ENCODE measurements at regions not wholly inside any gene's neighbourhood (a gene's known extent, or its start where the extent isn't known, plus 50 kb on each side); places are given as distances from the start of the nearest gene placed in this dataset.

GRCh38 chr1:189605226-189605625, 872.4 kb downstream of the BRINP3 start:
- Histone ChIP-seq H3K79me2 (ENCODE audit: insufficient read depth, low read length) (no peaks in the 10 kb centered on the region), H3K27ac (ENCODE audit: low read depth, low read length, poor library complexity, severe bottlenecking) (no peak overlapping the region), H4K20me1 (ENCODE audit: insufficient read depth, low read length) (no peaks in the 10 kb centered on the region), H3K36me3 (ENCODE audit: insufficient read depth, low read length) (no peaks in the 10 kb centered on the region), H3K4me2 (ENCODE audit: low read length) (no peak overlapping the region), H3F3A (ENCODE audit: insufficient read depth, low read length) (no peaks in the 10 kb centered on the region), H3K4me1 (ENCODE audit: insufficient read depth, low read length, severe bottlenecking) (no peaks in the 10 kb centered on the region), H3K27me3 (ENCODE audit: insufficient read depth, low read length) (no peaks in the 10 kb centered on the region), H3K4me3 (ENCODE audit: low read depth, low read length, poor library complexity, severe bottlenecking) (no peak overlapping the region), H2AFZ (ENCODE audit: low read length) (no peak overlapping the region), H3K9me3 (ENCODE audit: low read length) (no peaks in the 10 kb centered on the region), H3K9ac (ENCODE audit: low read length) (no peak overlapping the region), H3K9me2 (ENCODE audit: low read depth, low read length) (no peaks in the 10 kb centered on the region)
- TF ChIP-seq EZH2 (IDR thresholded peaks at IDR 0.05; ENCODE audit: borderline replicate concordance, low read length), result no peak
- TF ChIP-seq, protein P1, sequence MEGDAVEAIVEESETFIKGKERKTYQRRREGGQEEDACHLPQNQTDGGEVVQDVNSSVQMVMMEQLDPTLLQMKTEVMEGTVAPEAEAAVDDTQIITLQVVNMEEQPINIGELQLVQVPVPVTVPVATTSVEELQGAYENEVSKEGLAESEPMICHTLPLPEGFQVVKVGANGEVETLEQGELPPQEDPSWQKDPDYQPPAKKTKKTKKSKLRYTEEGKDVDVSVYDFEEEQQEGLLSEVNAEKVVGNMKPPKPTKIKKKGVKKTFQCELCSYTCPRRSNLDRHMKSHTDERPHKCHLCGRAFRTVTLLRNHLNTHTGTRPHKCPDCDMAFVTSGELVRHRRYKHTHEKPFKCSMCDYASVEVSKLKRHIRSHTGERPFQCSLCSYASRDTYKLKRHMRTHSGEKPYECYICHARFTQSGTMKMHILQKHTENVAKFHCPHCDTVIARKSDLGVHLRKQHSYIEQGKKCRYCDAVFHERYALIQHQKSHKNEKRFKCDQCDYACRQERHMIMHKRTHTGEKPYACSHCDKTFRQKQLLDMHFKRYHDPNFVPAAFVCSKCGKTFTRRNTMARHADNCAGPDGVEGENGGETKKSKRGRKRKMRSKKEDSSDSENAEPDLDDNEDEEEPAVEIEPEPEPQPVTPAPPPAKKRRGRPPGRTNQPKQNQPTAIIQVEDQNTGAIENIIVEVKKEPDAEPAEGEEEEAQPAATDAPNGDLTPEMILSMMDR (IDR thresholded peaks at IDR 0.05; ENCODE audit: low read length), result no peak

GRCh38 chr1:189606047-189606446, 871.6 kb downstream of the BRINP3 start:
- Histone ChIP-seq H3K79me2 (ENCODE audit: insufficient read depth, low read length) (no peaks in the 10 kb centered on the region), H3K4me2 (ENCODE audit: low read length) (no peak overlapping the region), H3K27ac (ENCODE audit: low read depth, low read length, poor library complexity, severe bottlenecking) (no peak overlapping the region), H4K20me1 (ENCODE audit: insufficient read depth, low read length) (no peaks in the 10 kb centered on the region), H3K36me3 (ENCODE audit: insufficient read depth, low read length) (no peaks in the 10 kb centered on the region), H3K9me3 (ENCODE audit: low read length) (no peaks in the 10 kb centered on the region), H2AFZ (ENCODE audit: low read length) (no peak overlapping the region), H3K9me2 (ENCODE audit: low read depth, low read length) (no peaks in the 10 kb centered on the region), H3F3A (ENCODE audit: insufficient read depth, low read length) (no peaks in the 10 kb centered on the region), H3K4me1 (ENCODE audit: insufficient read depth, low read length, severe bottlenecking) (no peaks in the 10 kb centered on the region), H3K9ac (ENCODE audit: low read length) (no peak overlapping the region), H3K4me3 (ENCODE audit: low read depth, low read length, poor library complexity, severe bottlenecking) (no peak overlapping the region), H3K27me3 (ENCODE audit: insufficient read depth, low read length) (no peaks in the 10 kb centered on the region)
- TF ChIP-seq, protein P1 (IDR thresholded peaks at IDR 0.05; ENCODE audit: low read length), result no peak
- no peak for TF ChIP-seq EZH2 (IDR thresholded peaks at IDR 0.05; ENCODE audit: borderline replicate concordance, low read length)

DNA sequence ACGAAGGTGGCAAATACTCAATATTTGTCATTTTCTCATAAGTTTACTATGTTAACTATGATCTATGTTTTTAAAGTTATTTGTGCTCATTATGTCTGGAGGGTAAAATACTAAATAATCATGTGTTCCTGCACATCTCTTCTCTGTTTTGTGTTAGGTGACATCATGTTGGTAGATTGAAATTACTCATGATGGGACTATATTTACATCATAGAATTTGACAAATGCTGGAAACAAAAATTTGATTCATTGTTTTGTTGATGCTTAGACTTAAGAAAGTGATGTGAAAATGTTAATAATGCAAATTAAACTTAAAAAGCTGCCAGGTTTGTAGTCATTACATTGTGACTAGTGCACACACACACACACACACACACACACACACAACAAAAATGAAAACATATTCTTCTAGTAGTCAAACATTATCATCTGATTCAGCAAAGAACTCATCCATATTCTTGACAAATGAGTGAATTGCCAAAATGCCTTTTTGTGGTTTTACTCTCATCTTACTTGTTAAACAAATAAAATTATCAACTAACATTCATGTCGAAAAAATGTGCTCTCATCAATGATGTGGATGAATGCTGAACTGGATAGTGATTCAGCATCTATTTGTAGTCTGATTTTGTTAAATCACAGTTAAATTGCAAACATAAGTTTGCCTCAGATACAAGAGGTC, 870.7 kb downstream of the BRINP3 start:
- Histone ChIP-seq H3K9ac (ENCODE audit: low read length) (no peak overlapping the region), H3K27me3 (ENCODE audit: insufficient read depth, low read length) (no peaks in the 10 kb centered on the region), H3K4me2 (ENCODE audit: low read length) (no peak overlapping the region), H3K9me2 (ENCODE audit: low read depth, low read length) (no peaks in the 10 kb centered on the region), H3K27ac (ENCODE audit: low read depth, low read length, poor library complexity, severe bottlenecking) (no peak overlapping the region), H3K4me3 (ENCODE audit: low read depth, low read length, poor library complexity, severe bottlenecking) (no peak overlapping the region), H3K9me3 (ENCODE audit: low read length) (no peaks in the 10 kb centered on the region), H2AFZ (ENCODE audit: low read length) (no peak overlapping the region), H4K20me1 (ENCODE audit: insufficient read depth, low read length) (no peaks in the 10 kb centered on the region), H3K4me1 (ENCODE audit: insufficient read depth, low read length, severe bottlenecking) (no peaks in the 10 kb centered on the region), H3F3A (ENCODE audit: insufficient read depth, low read length) (no peaks in the 10 kb centered on the region), H3K36me3 (ENCODE audit: insufficient read depth, low read length) (no peaks in the 10 kb centered on the region), H3K79me2 (ENCODE audit: insufficient read depth, low read length) (no peaks in the 10 kb centered on the region)
- TF ChIP-seq EZH2 (IDR thresholded peaks at IDR 0.05; ENCODE audit: borderline replicate concordance, low read length), result no peak
- TF ChIP-seq, protein P1 (IDR thresholded peaks at IDR 0.05; ENCODE audit: low read length), result no peak
